ENCODE measurements at regions not wholly inside any gene's neighbourhood (a gene's known extent, or its start where the extent isn't known, plus 50 kb on each side); places are given as distances from the start of the nearest gene placed in this dataset.

- ChIA-PET POLR2A (no interaction called here), CTCF (no interaction called here)
- no peak overlapping the region for H3K4me3 ChIP-seq (ENCODE audit: low read depth, low read length)
- TF ChIP-seq CTCF (IDR thresholded peaks at IDR 0.05; ENCODE audit: insufficient read depth, low read length, missing control alignments), result no peak
- DNase-seq (ENCODE audit: low read depth, low spot score), result no peak
Measured at GRCh38 chr18:64488698-64489097, 339.8 kb upstream of the LINC00305 start.

- TF ChIP-seq CTCF (IDR thresholded peaks at IDR 0.05; ENCODE audit: insufficient read depth, low read length, missing control alignments), result no peak
- H3K4me3 ChIP-seq (ENCODE audit: low read depth, low read length), result no peak overlapping the region
- POLR2A ChIA-PET, result no interaction called here
- CTCF ChIA-PET, result no interaction called here
- DNase-seq (ENCODE audit: low read depth, low spot score), result no peak
Measured at GRCh38 chr18:64474773-64475172, 325.9 kb upstream of the LINC00305 start.

GRCh38 chr18:64474255-64474654 lies 325.4 kb upstream of the LINC00305 start:
- DNase-seq (ENCODE audit: low read depth, low spot score), result no peak

GRCh38 chr18:64449434-64449833 lies 300.5 kb upstream of the LINC00305 start:
- DNase-seq (ENCODE audit: low read depth, low spot score), result no peak
- no peak for TF ChIP-seq CTCF (IDR thresholded peaks at IDR 0.05; ENCODE audit: insufficient read depth, low read length, missing control alignments)
- POLR2A ChIA-PET, result no interaction called here

More at GRCh38 chr18:64474255-64474654, 325.4 kb upstream of the LINC00305 start:
- H3K4me3 ChIP-seq (ENCODE audit: low read depth, low read length), result no peak overlapping the region
- ChIA-PET CTCF (no interaction called here), POLR2A (no interaction called here)
- no peak for TF ChIP-seq CTCF (IDR thresholded peaks at IDR 0.05; ENCODE audit: insufficient read depth, low read length, missing control alignments)

GRCh38 chr18:64444819-64445218 lies 295.9 kb upstream of the LINC00305 start:
- DNase-seq (ENCODE audit: low read depth, low spot score), result no peak
- no peak overlapping the region for H3K4me3 ChIP-seq (ENCODE audit: low read depth, low read length)
- ChIA-PET POLR2A (no interaction called here), CTCF (no interaction called here)
- no peak for TF ChIP-seq CTCF (IDR thresholded peaks at IDR 0.05; ENCODE audit: insufficient read depth, low read length, missing control alignments)

More at GRCh38 chr18:64449434-64449833, 300.5 kb upstream of the LINC00305 start:
- H3K4me3 ChIP-seq (ENCODE audit: low read depth, low read length), result no peak overlapping the region
- CTCF ChIA-PET, result no interaction called here

GRCh38 chr18:64438178-64438577 lies 289.3 kb upstream of the LINC00305 start:
- POLR2A ChIA-PET, result no interaction called here
- CTCF ChIA-PET, result no interaction called here
- no peak for DNase-seq (ENCODE audit: low read depth, low spot score)
- no peak overlapping the region for H3K4me3 ChIP-seq (ENCODE audit: low read depth, low read length)
- no peak for TF ChIP-seq CTCF (IDR thresholded peaks at IDR 0.05; ENCODE audit: insufficient read depth, low read length, missing control alignments)
